HepG2 (cell line): ENCODE measurements at regions not wholly inside any gene's neighbourhood (a gene's known extent, or its start where the extent isn't known, plus 50 kb on each side); places are given as distances from the start of the nearest gene placed in this dataset.

ENCODE experiments used
- ATAC-seq: fragments of 200-7000 bp; cut with Tn5 transposase; 3 replicates; pipeline ENCODE4 v1.9.1; 2020; ENCODE audit warnings: mild to moderate bottlenecking, moderate library complexity
- BruUV-seq: library from RNA; stranded (reverse); fragments of 400-500 nt; replicated peaks from 2 replicates; lab custom pipeline; 2021; lab: Mats Ljungman, UMichigan
- CTCF ChIA-PET: fragments of 300-600 bp; formaldehyde crosslinking; extraction: SDS; loops from one replicate; lab custom pipeline; 2021; ENCODE audit warnings: low total read pairs, inconsistent platforms, low intra/inter-chr PET ratio; lab: Yijun Ruan, JAX
- POLR2A ChIA-PET: fragments of 350-600 bp; sonication (Branson Sonifier 250); formaldehyde crosslinking; loops from one replicate; lab custom pipeline; 2020; ENCODE audit warnings: antibody characterized with exemption, inconsistent platforms; lab: Yijun Ruan, JAX
- DNase-seq: peaks from one replicate; pipeline ENCODE4 v3.0.0-alpha.2; 2015; ENCODE audit warnings: low spot score
- FAIRE-seq: peaks from 3 replicates; lab custom pipeline; 2011; peaks lifted over from hg19 to GRCh38; lab: Jason Lieb, UNC
- H2AFZ ChIP-seq: one replicate; pipeline ENCODE4 v1.6.1; 2011; ENCODE audit warnings: low read length, inconsistent platforms
- H3K27ac ChIP-seq: fragments of 300-600 bp; 3 replicates; pipeline ENCODE4 v1.8.0; 2011; ENCODE audit warnings: mixed run types, mild to moderate bottlenecking, mixed read lengths, low read length, inconsistent platforms; ENCODE audit not compliant: insufficient read depth; ENCODE audit errors: extremely low read length
- H3K27me3 ChIP-seq, 2 experiments: fragments of 200-600 bp in 1 of 2; 2 replicates in 1 of 2; 3 replicates in 1 of 2; pipeline versions ENCODE4 v1.6.0 to v1.8.0; 2011; ENCODE audit warnings: low read length in 2 of 2, mild to moderate bottlenecking in 2 of 2, moderate library complexity in 2 of 2, inconsistent platforms in 1 of 2; ENCODE audit not compliant: insufficient read depth in 2 of 2, control insufficient read depth in 1 of 2
- H3K36me3 ChIP-seq, 2 experiments: fragments of 200-600 bp in 1 of 2; replicated peaks in 1 of 2; 2 replicates in 1 of 2; 3 replicates in 1 of 2; pipeline versions ENCODE4 v1.5.1 to v1.8.0; 2011; ENCODE audit warnings: low read length in 2 of 2, inconsistent platforms in 1 of 2; ENCODE audit not compliant: insufficient read depth in 2 of 2, control insufficient read depth in 1 of 2
- H3K4me1 ChIP-seq: 2 replicates; pipeline ENCODE4 v1.5.1; 2012; ENCODE audit warnings: low read length, inconsistent platforms; ENCODE audit not compliant: insufficient read depth
- H3K4me2 ChIP-seq: 2 replicates; pipeline ENCODE4 v1.6.0; 2011; ENCODE audit warnings: low read depth, low read length, inconsistent platforms
- H3K4me3 ChIP-seq, 3 experiments: fragments of 200-600 bp in 1 of 3; sonication (generic), shearing (Covaris generic) in 1 of 3; replicated peaks in 1 of 3; 2 replicates each; pipeline ENCODE4 v1.5.1; 2011 to 2016; ENCODE audit warnings: low read length in 3 of 3, inconsistent platforms in 2 of 3, low read depth in 2 of 3, mild to moderate bottlenecking in 2 of 3, control low read depth in 1 of 3, mixed read lengths in 1 of 3; ENCODE audit not compliant: insufficient read depth in 1 of 3
- H3K79me2 ChIP-seq: one replicate; pipeline ENCODE4 v1.6.1; 2011; ENCODE audit warnings: low read length, inconsistent platforms; ENCODE audit not compliant: insufficient read depth
- H3K9ac ChIP-seq: 2 replicates; pipeline ENCODE4 v1.6.0; 2011; ENCODE audit warnings: mild to moderate bottlenecking, low read depth, low read length, inconsistent platforms; ENCODE audit not compliant: insufficient read depth
- H3K9me3 ChIP-seq: 2 replicates; pipeline ENCODE4 v1.5.1; 2012; ENCODE audit warnings: mild to moderate bottlenecking, low read length
- H4K20me1 ChIP-seq: 2 replicates; pipeline ENCODE4 v1.6.0; 2011; ENCODE audit warnings: inconsistent platforms, mild to moderate bottlenecking, low read length, moderate library complexity; ENCODE audit not compliant: insufficient read depth
- ARID3A ChIP-seq: IDR thresholded peaks from 2 replicates; pipeline ENCODE4 v1.6.1; 2012; ENCODE audit warnings: low read depth, low read length, improper control_type of control experiment
- EZH2 ChIP-seq: conservative IDR thresholded peaks from 2 replicates; pipeline ENCODE4 v1.6.1; 2012; ENCODE audit warnings: mild to moderate bottlenecking, low read depth, low read length, moderate library complexity
- FOXP1 ChIP-seq, 2 experiments: fragments of 450-650 bp in 1 of 2; IDR thresholded peaks; 2 replicates each; pipeline ENCODE4 v1.6.1; 2017 to 2018; ENCODE audit warnings: antibody characterized with exemption in 1 of 2
- MEIS2 ChIP-seq: sonication (generic); formaldehyde crosslinking; IDR thresholded peaks from 2 replicates; pipeline ENCODE4 v1.9.0; 2021; ENCODE audit warnings: mild to moderate bottlenecking, missing genetic modification reagents
- PCBP2 ChIP-seq: fragments of 200-400 bp; formaldehyde crosslinking; optimal IDR thresholded peaks from 2 replicates; pipeline ENCODE3; 2018; ENCODE audit warnings: low read length, low read depth; ENCODE audit not compliant: poor library complexity, severe bottlenecking
- RERE ChIP-seq: IDR thresholded peaks from 2 replicates; pipeline ENCODE4 v1.6.1; 2016; ENCODE audit warnings: low read depth, missing genetic modification reagents, missing compliant biosample characterization
- SRF ChIP-seq: IDR thresholded peaks from 2 replicates; pipeline ENCODE4 v1.6.1; 2011; ENCODE audit warnings: mild to moderate bottlenecking, low read depth, low read length, moderate library complexity
- STAT5B ChIP-seq: sonication (generic); formaldehyde crosslinking; IDR thresholded peaks from 2 replicates; pipeline ENCODE4 v1.4.0; 2020; ENCODE audit warnings: missing genetic modification reagents
- TARDBP ChIP-seq: sonication (generic); formaldehyde crosslinking; IDR thresholded peaks from 2 replicates; pipeline ENCODE4 v1.8.0; 2022; ENCODE audit warnings: mild to moderate bottlenecking, missing genetic modification reagents
- TOPORS ChIP-seq: sonication (generic); formaldehyde crosslinking; IDR thresholded peaks from 2 replicates; pipeline ENCODE4 v1.8.0; 2023; ENCODE audit warnings: mild to moderate bottlenecking, missing genetic modification reagents
- ZNF101 ChIP-seq: sonication (generic); formaldehyde crosslinking; IDR thresholded peaks from 2 replicates; pipeline ENCODE4 v1.4.0; 2020; ENCODE audit warnings: mild to moderate bottlenecking, low read depth, missing genetic modification reagents, borderline replicate concordance
- ZNF331 ChIP-seq: sonication (generic); formaldehyde crosslinking; IDR thresholded peaks from 2 replicates; pipeline ENCODE4 v1.4.0; 2020; ENCODE audit warnings: missing genetic modification reagents
- ZNF362 ChIP-seq: sonication (generic); formaldehyde crosslinking; IDR thresholded peaks from 2 replicates; pipeline ENCODE4 v1.4.0; 2020; ENCODE audit warnings: missing genetic modification reagents, mild to moderate bottlenecking, borderline replicate concordance
- ZNF720 ChIP-seq: sonication (generic); formaldehyde crosslinking; IDR thresholded peaks from 2 replicates; pipeline ENCODE4 v1.4.0; 2020; ENCODE audit warnings: missing genetic modification reagents
- ZSCAN12 ChIP-seq: sonication (generic); formaldehyde crosslinking; IDR thresholded peaks from 2 replicates; pipeline ENCODE4 v1.9.0; 2021; ENCODE audit warnings: mild to moderate bottlenecking, missing genetic modification reagents
- WGBS: methylation state at CpG from one replicate; pipeline ENCODE4 v1.1.6; 2017; ENCODE audit warnings: low lambda C conversion rate; 5-methylcytosine and 5-hydroxymethylcytosine counted together
- in situ Hi-C: cut with HindIII; loops from 2 replicates; pipeline ENCODE4 v1.10.0; 2017; ENCODE audit warnings: low pct_unique_long_range_greater_than_20kb; ENCODE audit not compliant: extremely low pct_ligation_motif_present
- intact Hi-C: fragments of 100-400 bp; cut with micrococcal nuclease; formaldehyde crosslinking; loops from one replicate; pipeline ENCODE4 v1.10.0; 2022; ENCODE audit not compliant: unreplicated experiment
- TF ChIP-seq, protein P1 (sequence below): sonication (generic); formaldehyde crosslinking; IDR thresholded peaks from 2 replicates; pipeline ENCODE4 v1.5.0; 2020; ENCODE audit warnings: missing genetic modification reagents

DNA sequence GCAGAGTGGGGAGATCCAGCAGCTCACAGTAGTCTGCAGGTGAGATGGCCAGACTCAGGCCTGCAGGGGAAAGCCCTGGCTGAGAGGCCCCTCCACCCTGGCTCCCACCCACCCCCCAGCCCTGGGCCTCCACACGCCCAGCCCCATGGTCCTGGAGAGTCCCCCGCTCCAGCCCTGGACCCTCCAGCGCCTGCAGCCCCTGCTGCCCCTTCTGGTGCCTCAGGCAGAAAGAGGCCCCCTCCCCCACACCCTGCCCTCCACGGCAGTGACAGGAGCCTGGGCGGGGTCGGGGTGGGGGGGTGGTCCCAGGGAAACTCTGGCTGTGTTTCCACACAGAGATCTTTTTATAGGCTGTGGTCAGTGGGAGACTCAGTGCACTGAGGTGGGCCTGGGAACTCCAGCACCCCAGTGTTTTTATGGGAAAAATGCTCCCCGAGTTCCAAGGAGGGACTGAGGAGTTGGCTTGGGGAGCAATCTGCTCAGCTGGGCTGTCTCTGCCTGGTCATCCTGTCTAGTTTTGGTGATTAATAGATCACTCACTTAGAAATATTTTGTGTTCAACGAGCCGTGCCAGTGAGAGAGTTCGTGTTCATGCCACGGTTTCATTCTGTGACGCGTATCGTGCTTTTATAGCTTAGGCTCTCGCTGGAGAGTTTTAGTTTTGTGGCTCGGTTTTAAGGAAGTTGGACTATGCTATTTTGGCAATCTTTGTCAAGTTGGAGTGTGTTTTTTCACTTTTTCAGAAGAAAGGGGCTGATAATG, 53.1 kb upstream of the HGFAC start:
- H3K27ac ChIP-seq, result no peak overlapping the region
- 98% methylated on average over 11 of the region's 16 CpGs for WGBS
- no peak overlapping the region for H3K9ac ChIP-seq
- ATAC-seq (no peak), DNase-seq (no peak), FAIRE-seq (no peak)
- intact Hi-C loops, result no loop called here
- H3K36me3 ChIP-seq, result peaks cover 0 to 3% of the 10 kb centered on the region in 2 experiments; a peak in 2 of 5 replicates
- H3K4me2 ChIP-seq, result no peak overlapping the region
- no TSS peak for BruUV-seq
- H4K20me1 ChIP-seq, result no peaks in the 10 kb centered on the region
- ChIA-PET CTCF (no interaction called here), POLR2A (interaction anchor here (1.1 kb wide), 1 partner anchor 19 kb away, joined by 3 read pairs; no protein-coding TSS in a partner anchor)
- TF ChIP-seq STAT5B (CRISPR knock-in tag), result no peak
- TF ChIP-seq SRF, result no peak
- TF ChIP-seq ZNF720 (CRISPR knock-in tag), result no peak
- no peak for TF ChIP-seq PCBP2
- TF ChIP-seq FOXP1 (IDR thresholded peaks at IDR 0.05), result no peak
- TF ChIP-seq FOXP1 (CRISPR knock-in tag; IDR thresholded peaks at IDR 0.05), result no peak
- TF ChIP-seq TOPORS, result no peak
- TF ChIP-seq, protein P1, sequence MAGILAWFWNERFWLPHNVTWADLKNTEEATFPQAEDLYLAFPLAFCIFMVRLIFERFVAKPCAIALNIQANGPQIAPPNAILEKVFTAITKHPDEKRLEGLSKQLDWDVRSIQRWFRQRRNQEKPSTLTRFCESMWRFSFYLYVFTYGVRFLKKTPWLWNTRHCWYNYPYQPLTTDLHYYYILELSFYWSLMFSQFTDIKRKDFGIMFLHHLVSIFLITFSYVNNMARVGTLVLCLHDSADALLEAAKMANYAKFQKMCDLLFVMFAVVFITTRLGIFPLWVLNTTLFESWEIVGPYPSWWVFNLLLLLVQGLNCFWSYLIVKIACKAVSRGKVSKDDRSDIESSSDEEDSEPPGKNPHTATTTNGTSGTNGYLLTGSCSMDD, result no peak
- TF ChIP-seq ARID3A, result no peak
- TF ChIP-seq EZH2, result no peak
- no peak for TF ChIP-seq TARDBP (CRISPR knock-in tag)
- no peak for TF ChIP-seq RERE (CRISPR knock-in tag)
- TF ChIP-seq ZNF101 (CRISPR knock-in tag), result no peak
- TF ChIP-seq MEIS2, result no peak
- TF ChIP-seq ZNF331, result no peak
- TF ChIP-seq ZNF362 (CRISPR knock-in tag), result no peak
- TF ChIP-seq ZSCAN12 (CRISPR knock-in tag), result no peak
- H3K4me1 ChIP-seq, result peaks cover 46% of the 10 kb centered on the region
- no peak overlapping the region for H3K4me3 ChIP-seq
- in situ Hi-C loops, result no loop called here
- peaks cover 12% of the 10 kb centered on the region for H3K79me2 ChIP-seq
- H3K9me3 ChIP-seq, result no peaks in the 10 kb centered on the region
- no peak overlapping the region for H2AFZ ChIP-seq
- H3K27me3 ChIP-seq, result no peaks in the 10 kb centered on the region
